ENCODE measurements at regions not wholly inside any gene's neighbourhood (a gene's known extent, or its start where the extent isn't known, plus 50 kb on each side); places are given as distances from the start of the nearest gene placed in this dataset.

DNA sequence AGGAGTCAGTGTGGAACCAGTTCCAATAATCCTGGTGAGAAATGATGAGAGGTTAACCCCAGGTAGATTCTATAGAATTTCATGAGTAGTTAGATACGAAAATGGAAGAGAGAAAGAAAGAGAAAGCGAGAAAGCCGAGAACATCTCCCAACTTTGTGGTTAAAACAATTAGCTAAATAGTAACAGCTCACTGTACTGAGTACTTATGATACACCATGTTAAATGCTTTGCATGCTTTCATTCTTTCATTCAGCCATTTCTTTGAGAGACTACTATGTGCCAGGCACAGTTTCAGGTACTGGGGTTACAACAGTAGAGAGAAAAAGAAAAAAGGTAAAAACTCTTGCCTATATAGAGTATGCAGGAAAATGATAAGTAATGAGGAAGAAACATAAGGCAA is 109.7 kb upstream of the SYT6 start:
- TF ChIP-seq, protein P1, sequence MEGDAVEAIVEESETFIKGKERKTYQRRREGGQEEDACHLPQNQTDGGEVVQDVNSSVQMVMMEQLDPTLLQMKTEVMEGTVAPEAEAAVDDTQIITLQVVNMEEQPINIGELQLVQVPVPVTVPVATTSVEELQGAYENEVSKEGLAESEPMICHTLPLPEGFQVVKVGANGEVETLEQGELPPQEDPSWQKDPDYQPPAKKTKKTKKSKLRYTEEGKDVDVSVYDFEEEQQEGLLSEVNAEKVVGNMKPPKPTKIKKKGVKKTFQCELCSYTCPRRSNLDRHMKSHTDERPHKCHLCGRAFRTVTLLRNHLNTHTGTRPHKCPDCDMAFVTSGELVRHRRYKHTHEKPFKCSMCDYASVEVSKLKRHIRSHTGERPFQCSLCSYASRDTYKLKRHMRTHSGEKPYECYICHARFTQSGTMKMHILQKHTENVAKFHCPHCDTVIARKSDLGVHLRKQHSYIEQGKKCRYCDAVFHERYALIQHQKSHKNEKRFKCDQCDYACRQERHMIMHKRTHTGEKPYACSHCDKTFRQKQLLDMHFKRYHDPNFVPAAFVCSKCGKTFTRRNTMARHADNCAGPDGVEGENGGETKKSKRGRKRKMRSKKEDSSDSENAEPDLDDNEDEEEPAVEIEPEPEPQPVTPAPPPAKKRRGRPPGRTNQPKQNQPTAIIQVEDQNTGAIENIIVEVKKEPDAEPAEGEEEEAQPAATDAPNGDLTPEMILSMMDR (conservative IDR thresholded peaks at IDR 0.05): no peak
- Mint-ChIP-seq H3K4me1 (no peaks in the 10 kb centered on the region), H3K27me3 (ENCODE audit: low read depth) (peaks cover 10% of the 10 kb centered on the region), H3K36me3 (ENCODE audit: low read depth) (no peaks in the 10 kb centered on the region), H3K27ac (ENCODE audit: unreplicated experiment) (no peak overlapping the region), H3K4me3 (no peak overlapping the region), H3K9me3 (no peaks in the 10 kb centered on the region)
- no peak for DNase-seq (ENCODE audit: low read depth, low spot score)

DNA sequence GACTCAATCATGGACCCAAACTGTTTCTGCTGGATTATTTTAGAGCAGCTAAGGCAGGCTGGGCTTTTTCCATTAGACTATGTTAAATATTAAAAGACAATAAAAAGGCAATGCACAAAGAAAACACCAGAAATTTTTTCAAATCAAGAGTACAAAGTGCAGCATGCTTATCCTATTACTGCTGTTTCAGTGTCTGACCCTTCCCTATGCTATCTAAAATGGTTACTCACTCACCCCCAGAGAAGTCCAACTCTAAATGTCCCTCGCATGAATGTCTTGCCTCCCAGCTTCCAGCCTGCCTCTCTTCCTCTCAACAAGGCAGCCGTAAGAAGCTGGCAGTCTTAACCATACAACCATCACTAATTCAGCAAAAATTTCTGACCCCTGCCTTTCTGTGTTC is 108.7 kb upstream of the SYT6 start:
- H3K36me3 Mint-ChIP-seq (ENCODE audit: low read depth): no peaks in the 10 kb centered on the region
- peaks cover 10% of the 10 kb centered on the region for H3K27me3 Mint-ChIP-seq (ENCODE audit: low read depth)
- no peaks in the 10 kb centered on the region for H3K9me3 Mint-ChIP-seq
- H3K4me1 Mint-ChIP-seq: no peaks in the 10 kb centered on the region
- H3K27ac Mint-ChIP-seq (ENCODE audit: unreplicated experiment): no peak overlapping the region
- DNase-seq (ENCODE audit: low read depth, low spot score): no peak
- TF ChIP-seq, protein P1 (conservative IDR thresholded peaks at IDR 0.05): no peak
- no peak overlapping the region for H3K4me3 Mint-ChIP-seq

DNA sequence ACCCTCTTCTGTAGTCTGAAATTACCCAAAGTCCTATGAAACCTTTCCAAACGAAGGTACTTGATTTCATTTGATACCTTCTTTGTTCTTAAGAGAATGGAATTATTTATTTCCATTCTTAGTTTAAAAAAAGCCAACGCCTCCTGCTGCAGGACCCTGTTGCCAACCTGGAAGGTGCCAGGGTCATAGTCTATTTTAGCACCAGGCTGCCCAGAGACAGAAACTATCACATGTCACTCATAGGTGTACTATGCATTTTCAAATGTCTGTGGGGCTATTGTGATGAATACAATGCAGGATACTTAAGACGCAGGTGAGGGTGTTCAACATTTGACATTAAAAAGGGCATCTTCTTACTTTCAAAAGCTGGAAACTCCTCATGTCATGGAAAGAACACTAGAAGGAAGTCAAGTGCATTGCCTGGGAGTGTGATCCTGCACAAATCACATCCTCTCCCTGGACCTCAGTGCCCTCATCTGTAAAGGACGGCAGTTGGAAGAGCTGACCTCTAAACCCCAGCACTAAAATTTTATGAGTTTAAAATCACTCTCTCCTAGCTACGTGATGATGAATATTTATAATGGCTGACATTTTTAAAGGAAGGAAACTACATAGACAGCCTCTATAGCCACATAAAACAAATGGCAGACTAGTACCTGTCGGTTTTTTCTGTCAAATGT is 107.3 kb upstream of the SYT6 start:
- Mint-ChIP-seq H3K36me3 (ENCODE audit: low read depth) (no peaks in the 10 kb centered on the region), H3K4me3 (no peak overlapping the region), H3K4me1 (no peaks in the 10 kb centered on the region), H3K27me3 (ENCODE audit: low read depth) (peaks cover 3% of the 10 kb centered on the region), H3K27ac (ENCODE audit: unreplicated experiment) (no peak overlapping the region), H3K9me3 (no peaks in the 10 kb centered on the region)
- TF ChIP-seq, protein P1 (conservative IDR thresholded peaks at IDR 0.05): no peak
- DNase-seq (ENCODE audit: low read depth, low spot score): no peak

DNA sequence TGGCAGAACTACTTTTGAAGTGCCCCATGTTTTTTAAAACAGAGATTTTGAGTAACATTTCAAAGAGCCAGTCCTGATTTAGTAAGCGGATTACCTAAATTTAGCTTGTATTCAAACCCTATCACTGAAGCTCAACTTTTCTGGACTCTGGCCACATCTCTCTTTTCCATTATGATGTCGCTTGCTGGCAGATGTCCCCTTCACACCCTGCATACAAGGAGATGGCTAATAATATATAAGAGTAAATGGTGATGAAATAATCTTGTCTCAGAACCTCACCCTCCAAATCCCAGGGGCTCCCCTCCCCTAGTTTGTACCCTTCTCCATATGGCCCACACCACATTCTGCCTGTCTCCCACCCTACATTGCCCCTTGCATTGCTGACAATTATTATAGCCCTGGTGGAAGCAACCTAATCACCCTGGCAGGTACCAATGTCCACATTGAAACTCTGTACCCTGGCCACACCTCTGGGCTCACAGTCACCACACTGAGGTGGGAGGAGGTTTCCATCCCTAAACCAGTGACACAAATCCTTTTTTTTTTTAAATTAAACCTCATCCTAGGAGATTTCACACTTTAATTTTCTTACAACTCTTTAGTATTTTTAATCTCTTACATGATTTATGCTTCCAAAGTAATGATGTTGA is 106.0 kb upstream of the SYT6 start:
- no peak for DNase-seq (ENCODE audit: low read depth, low spot score)
- Mint-ChIP-seq H3K4me3 (no peak overlapping the region), H3K4me1 (no peaks in the 10 kb centered on the region), H3K9me3 (no peaks in the 10 kb centered on the region), H3K36me3 (ENCODE audit: low read depth) (no peaks in the 10 kb centered on the region), H3K27me3 (ENCODE audit: low read depth) (no peaks in the 10 kb centered on the region), H3K27ac (ENCODE audit: unreplicated experiment) (no peak overlapping the region)
- TF ChIP-seq, protein P1 (conservative IDR thresholded peaks at IDR 0.05): no peak

DNA sequence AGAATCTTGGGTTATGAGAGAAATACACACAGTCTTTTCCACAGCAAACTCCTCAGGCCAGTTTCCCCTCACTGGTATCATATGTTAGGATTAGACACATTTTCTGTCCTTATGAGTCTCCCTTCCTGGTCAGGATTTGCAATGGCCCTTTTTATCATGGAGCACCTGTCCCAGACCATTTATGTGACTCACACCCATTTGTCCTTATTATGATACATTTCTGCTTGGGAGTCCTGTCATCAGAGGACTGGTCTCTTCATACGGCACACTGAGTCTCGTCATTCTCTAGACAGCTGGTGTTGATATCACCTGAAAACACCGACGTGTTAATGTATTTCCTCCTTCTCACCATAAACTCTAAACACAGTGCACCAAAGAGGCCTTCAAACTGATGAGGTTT is 105.0 kb upstream of the SYT6 start:
- Mint-ChIP-seq H3K27me3 (ENCODE audit: low read depth) (no peaks in the 10 kb centered on the region), H3K9me3 (peaks cover 3% of the 10 kb centered on the region), H3K4me3 (no peak overlapping the region), H3K27ac (ENCODE audit: unreplicated experiment) (no peak overlapping the region), H3K4me1 (no peaks in the 10 kb centered on the region), H3K36me3 (ENCODE audit: low read depth) (peaks cover 3% of the 10 kb centered on the region)
- TF ChIP-seq, protein P1 (conservative IDR thresholded peaks at IDR 0.05): no peak
- DNase-seq (ENCODE audit: low read depth, low spot score): no peak

Measured in neural crest cell (in vitro differentiated cells).